AG04450 (cell line): ENCODE measurements at regions not wholly inside any gene's neighbourhood (a gene's known extent, or its start where the extent isn't known, plus 50 kb on each side); places are given as distances from the start of the nearest gene placed in this dataset.

ENCODE experiments used
- CTCF ChIA-PET: fragments of 300-600, 350-600 bp; formaldehyde crosslinking; extraction: SDS; loops from one replicate; lab custom pipeline; 2022; ENCODE audit warnings: antibody characterized with exemption, inconsistent platforms; lab: Charles Lee
- POLR2A ChIA-PET: fragments of 350-600 bp; formaldehyde crosslinking; extraction: SDS; loops from one replicate; lab custom pipeline; 2021; ENCODE audit warnings: antibody characterized with exemption, inconsistent platforms; lab: Yijun Ruan, JAX
- DNase-seq: peaks from one replicate; pipeline ENCODE4 v3.0.0-alpha.2; 2011; ENCODE audit warnings: low read depth, low spot score
- H3K27ac ChIP-seq: one replicate; pipeline ENCODE4 v1.5.1; 2012; ENCODE audit warnings: low read depth, low read length, control low read depth
- H3K27me3 ChIP-seq: one replicate; pipeline ENCODE4 v1.6.0; 2012; ENCODE audit warnings: low read length; ENCODE audit not compliant: control insufficient read depth, insufficient read depth
- H3K4me3 ChIP-seq: 2 replicates; pipeline ENCODE4 v1.5.1; 2011; ENCODE audit warnings: mild to moderate bottlenecking, low read depth, low read length, control low read depth
- H3K9me3 ChIP-seq: 2 replicates; pipeline ENCODE4 v1.5.1; 2012; ENCODE audit warnings: low read length; ENCODE audit not compliant: control insufficient read depth, insufficient read depth
- CTCF ChIP-seq: IDR thresholded peaks from 2 replicates; pipeline ENCODE4 v1.5.1; 2011; ENCODE audit warnings: low read depth, low read length, control low read depth, inconsistent platforms

DNA sequence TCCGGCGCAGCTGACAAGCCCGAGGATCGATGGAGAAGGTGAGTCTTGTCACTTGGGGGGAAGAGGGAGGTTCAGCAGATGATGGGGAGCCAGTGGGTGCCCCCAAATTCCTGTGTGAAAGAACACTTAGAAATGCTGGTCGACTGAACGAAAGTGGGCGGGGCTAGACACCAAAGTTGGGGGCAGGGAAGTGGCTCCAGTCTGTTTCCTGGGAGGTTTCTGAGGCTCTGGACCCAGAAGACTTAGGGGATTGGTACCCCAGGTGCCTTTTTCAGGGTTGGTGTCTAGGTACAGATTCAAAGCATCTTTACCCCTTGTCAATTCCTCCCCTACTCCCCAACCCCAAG, 278.6 kb downstream of the ZSWIM6 start:
- no peaks in the 10 kb centered on the region for H3K9me3 ChIP-seq
- H3K4me3 ChIP-seq = no peak overlapping the region
- TF ChIP-seq CTCF = no peak
- ChIA-PET CTCF (interaction anchor here (0.8 kb wide), 1 partner anchor 14 kb away, joined by 3 read pairs; no protein-coding TSS in a partner anchor), POLR2A (no interaction called here)
- no peak for DNase-seq
- H3K27me3 ChIP-seq = peaks cover 9% of the 10 kb centered on the region
- H3K27ac ChIP-seq = no peak overlapping the region

GRCh38 chr5:61612431-61612830, 280.4 kb downstream of the ZSWIM6 start:
- TF ChIP-seq CTCF = no peak
- no peak for DNase-seq
- Histone ChIP-seq H3K9me3 (no peaks in the 10 kb centered on the region), H3K27ac (no peak overlapping the region), H3K4me3 (no peak overlapping the region), H3K27me3 (peaks cover 12% of the 10 kb centered on the region)
- POLR2A ChIA-PET = interaction anchor here (1.6 kb wide), 1 partner anchor 281 kb away, joined by 6 read pairs; no protein-coding TSS in a partner anchor
- CTCF ChIA-PET = interaction anchor here (2.9 kb wide), 1 partner anchor 46 kb away, joined by 13 read pairs; no protein-coding TSS in a partner anchor

GRCh38 chr5:61613679-61614078, 281.6 kb downstream of the ZSWIM6 start:
- no peak for DNase-seq
- no peak for TF ChIP-seq CTCF
- no peak overlapping the region for H3K4me3 ChIP-seq
- H3K9me3 ChIP-seq = no peaks in the 10 kb centered on the region
- CTCF ChIA-PET = interaction anchor here (2.9 kb wide), 1 partner anchor 45 kb away, joined by 13 read pairs; no protein-coding TSS in a partner anchor
- peaks cover 11% of the 10 kb centered on the region for H3K27me3 ChIP-seq
- no peak overlapping the region for H3K27ac ChIP-seq
- POLR2A ChIA-PET = interaction anchor here (1.6 kb wide), 1 partner anchor 282 kb away, joined by 6 read pairs; no protein-coding TSS in a partner anchor

- no peak overlapping the region for H3K27ac ChIP-seq
- no peak overlapping the region for H3K4me3 ChIP-seq
- ChIA-PET POLR2A (no interaction called here), CTCF (interaction anchor here (1.1 to 2.9 kb wide), 2 partner anchors 10 to 44 kb away, joined by 3 to 13 read pairs; no protein-coding TSS in a partner anchor)
- H3K9me3 ChIP-seq = no peaks in the 10 kb centered on the region
- H3K27me3 ChIP-seq = peaks cover 13% of the 10 kb centered on the region
- no peak for DNase-seq
- no peak for TF ChIP-seq CTCF
Observed at GRCh38 chr5:61614606-61615005, 282.5 kb downstream of the ZSWIM6 start.

GRCh38 chr5:61617039-61617438, 285.0 kb downstream of the ZSWIM6 start:
- H3K27ac ChIP-seq = no peak overlapping the region
- H3K9me3 ChIP-seq = no peaks in the 10 kb centered on the region
- H3K4me3 ChIP-seq = no peak overlapping the region
- TF ChIP-seq CTCF = no peak
- no peak for DNase-seq
- peaks cover 13% of the 10 kb centered on the region for H3K27me3 ChIP-seq
- ChIA-PET POLR2A (no interaction called here), CTCF (no interaction called here)
